WTC11 (cell line): ENCODE measurements at regions not wholly inside any gene's neighbourhood (a gene's known extent, or its start where the extent isn't known, plus 50 kb on each side); places are given as distances from the start of the nearest gene placed in this dataset.

Source experiments
- CREM ChIP-seq: sonication (generic); formaldehyde crosslinking; IDR thresholded peaks from 2 replicates; pipeline ENCODE4 v1.8.1; 2022; ENCODE audit warnings: mild to moderate bottlenecking, missing genetic modification reagents, moderate library complexity
- CTCF ChIP-seq: fragments of 200-600 bp; IDR thresholded peaks from 2 replicates; pipeline ENCODE4 v1.8.0; 2022; ENCODE audit warnings: antibody characterized with exemption
- ELF4 ChIP-seq: sonication (generic); formaldehyde crosslinking; IDR thresholded peaks from 2 replicates; pipeline ENCODE4 v1.8.1; 2022; ENCODE audit warnings: low read depth, mild to moderate bottlenecking, moderate library complexity, missing genetic modification reagents
- ESRRA ChIP-seq: sonication (generic); formaldehyde crosslinking; IDR thresholded peaks from 2 replicates; pipeline ENCODE4 v1.8.1; 2022; ENCODE audit warnings: mild to moderate bottlenecking, missing genetic modification reagents, borderline replicate concordance
- FOXJ3 ChIP-seq: sonication (generic); formaldehyde crosslinking; IDR thresholded peaks from 2 replicates; pipeline ENCODE4 v1.9.0; 2021; ENCODE audit warnings: missing genetic modification reagents, mild to moderate bottlenecking, borderline replicate concordance
- JUN ChIP-seq: sonication (generic); formaldehyde crosslinking; IDR thresholded peaks from 2 replicates; pipeline ENCODE4 v1.8.0; 2023; ENCODE audit warnings: mild to moderate bottlenecking, missing genetic modification reagents
- KAT7 ChIP-seq: sonication (generic); formaldehyde crosslinking; IDR thresholded peaks from 2 replicates; pipeline ENCODE4 v1.8.1; 2023; ENCODE audit warnings: missing genetic modification reagents, mild to moderate bottlenecking, borderline replicate concordance
- NFE2L1 ChIP-seq: sonication (generic); formaldehyde crosslinking; IDR thresholded peaks from 2 replicates; pipeline ENCODE4 v1.8.1; 2023; ENCODE audit warnings: missing genetic modification reagents
- NR1H2 ChIP-seq: sonication (generic); formaldehyde crosslinking; IDR thresholded peaks from 2 replicates; pipeline ENCODE4 v1.9.0; 2021; ENCODE audit warnings: mild to moderate bottlenecking, moderate library complexity, missing genetic modification reagents
- SMAD3 ChIP-seq: sonication (generic); formaldehyde crosslinking; IDR thresholded peaks from 2 replicates; pipeline ENCODE4 v1.8.0; 2022; ENCODE audit warnings: missing genetic modification reagents, mild to moderate bottlenecking, borderline replicate concordance
- ZNF232 ChIP-seq: sonication (generic); formaldehyde crosslinking; IDR thresholded peaks from 2 replicates; pipeline ENCODE4 v1.8.0; 2022; ENCODE audit warnings: mild to moderate bottlenecking, missing genetic modification reagents
- TF ChIP-seq, protein P1 (sequence below): sonication (generic); formaldehyde crosslinking; IDR thresholded peaks from 2 replicates; pipeline ENCODE4 v1.8.1; 2023; ENCODE audit warnings: mild to moderate bottlenecking, missing genetic modification reagents, moderate library complexity
- TF ChIP-seq, protein P2 (sequence below): sonication (generic); formaldehyde crosslinking; IDR thresholded peaks from 2 replicates; pipeline ENCODE4 v1.8.0; 2022; ENCODE audit warnings: mild to moderate bottlenecking, missing genetic modification reagents

DNA sequence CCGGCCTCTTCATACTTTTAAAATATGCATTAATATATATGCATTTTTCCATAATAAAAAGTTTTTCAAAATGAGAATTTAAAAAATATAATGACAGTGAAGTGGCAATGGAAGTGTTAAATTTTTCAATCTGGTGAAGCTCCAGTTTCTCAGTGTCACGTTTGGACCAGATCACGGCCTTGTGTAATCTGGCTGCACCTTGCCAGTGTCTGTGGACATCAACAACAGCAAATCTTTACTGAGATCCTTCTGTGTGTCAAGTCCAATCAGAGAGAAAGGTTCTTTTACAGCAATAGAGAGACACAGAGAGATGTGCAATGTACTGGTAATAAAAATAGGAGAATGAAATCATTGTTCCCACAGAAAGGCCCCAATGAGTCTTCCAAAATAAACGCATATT lies 49.8 kb upstream of the PAK1 start:
- no peak for TF ChIP-seq FOXJ3 (CRISPR knock-in tag)
- no peak for TF ChIP-seq CTCF
- no peak for TF ChIP-seq NR1H2 (CRISPR knock-in tag)
- TF ChIP-seq KAT7 (CRISPR knock-in tag), result no peak
- TF ChIP-seq ELF4 (CRISPR knock-in tag), result no peak
- TF ChIP-seq SMAD3, result no peak
- no peak for TF ChIP-seq ZNF232 (CRISPR knock-in tag)
- TF ChIP-seq, protein P1, sequence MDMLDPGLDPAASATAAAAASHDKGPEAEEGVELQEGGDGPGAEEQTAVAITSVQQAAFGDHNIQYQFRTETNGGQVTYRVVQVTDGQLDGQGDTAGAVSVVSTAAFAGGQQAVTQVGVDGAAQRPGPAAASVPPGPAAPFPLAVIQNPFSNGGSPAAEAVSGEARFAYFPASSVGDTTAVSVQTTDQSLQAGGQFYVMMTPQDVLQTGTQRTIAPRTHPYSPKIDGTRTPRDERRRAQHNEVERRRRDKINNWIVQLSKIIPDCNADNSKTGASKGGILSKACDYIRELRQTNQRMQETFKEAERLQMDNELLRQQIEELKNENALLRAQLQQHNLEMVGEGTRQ (CRISPR knock-in tag), result no peak
- TF ChIP-seq NFE2L1 (CRISPR knock-in tag), result no peak
- no peak for TF ChIP-seq ESRRA (CRISPR knock-in tag)
- TF ChIP-seq, protein P2, sequence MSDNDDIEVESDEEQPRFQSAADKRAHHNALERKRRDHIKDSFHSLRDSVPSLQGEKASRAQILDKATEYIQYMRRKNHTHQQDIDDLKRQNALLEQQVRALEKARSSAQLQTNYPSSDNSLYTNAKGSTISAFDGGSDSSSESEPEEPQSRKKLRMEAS, result no peak
- TF ChIP-seq JUN (CRISPR knock-in tag), result no peak
- no peak for TF ChIP-seq CREM (CRISPR knock-in tag)
